ENCODE measurements at regions not wholly inside any gene's neighbourhood (a gene's known extent, or its start where the extent isn't known, plus 50 kb on each side); places are given as distances from the start of the nearest gene placed in this dataset.

GRCh38 chr12:63351370-63351769 lies 200.4 kb upstream of the AVPR1A start:
- no peak for TF ChIP-seq CTCF (IDR thresholded peaks at IDR 0.05)
- TF ChIP-seq POLR2A (IDR thresholded peaks at IDR 0.05) = no peak
- no peak for TF ChIP-seq EP300 (IDR thresholded peaks at IDR 0.05)
